Lower lobe of right lung (tissue), 2 donors: ENCODE measurements at regions not wholly inside any gene's neighbourhood (a gene's known extent, or its start where the extent isn't known, plus 50 kb on each side); places are given as distances from the start of the nearest gene placed in this dataset.

Experiments
- ATAC-seq, 2 donors: fragments of 200-7000 bp; cut with Tn5 transposase; one replicate each; pipeline ENCODE4 v1.9.1; 2020 to 2022; ENCODE audit warnings: mild to moderate bottlenecking in 2 of 2, moderate library complexity in 2 of 2
- DNase-seq: peaks from one replicate; pipeline ENCODE4 v3.0.0-alpha.2; 2020
- H3K27ac ChIP-seq: fragments of 200-600 bp; one replicate; pipeline ENCODE4 v1.8.0; 2022
- H3K27me3 ChIP-seq: fragments of 200-600 bp; one replicate; pipeline ENCODE4 v1.8.0; 2022; ENCODE audit warnings: low read depth
- H3K36me3 ChIP-seq: fragments of 200-600 bp; one replicate; pipeline ENCODE4 v1.8.0; 2022; ENCODE audit warnings: mild to moderate bottlenecking
- H3K4me1 ChIP-seq: fragments of 200-600 bp; one replicate; pipeline ENCODE4 v1.8.0; 2022
- H3K4me3 ChIP-seq: fragments of 200-600 bp; one replicate; pipeline ENCODE4 v1.8.0; 2022; ENCODE audit warnings: mild to moderate bottlenecking
- H3K9me3 ChIP-seq: fragments of 200-600 bp; one replicate; pipeline ENCODE4 v1.8.0; 2022
- intact Hi-C: fragments of 100-400 bp; cut with DNase I; formaldehyde crosslinking; loops from one replicate; pipeline ENCODE4 v1.11.0; 2022
- TF ChIP-seq, protein P1 (sequence below): fragments of 200-600 bp; IDR thresholded peaks from one replicate; pipeline ENCODE4 v1.8.0; 2022; ENCODE audit warnings: antibody characterized with exemption, mild to moderate bottlenecking
- donor health status: DM: no; HTN: yes; CAD: no; lungs with severe emphysema.

DNA sequence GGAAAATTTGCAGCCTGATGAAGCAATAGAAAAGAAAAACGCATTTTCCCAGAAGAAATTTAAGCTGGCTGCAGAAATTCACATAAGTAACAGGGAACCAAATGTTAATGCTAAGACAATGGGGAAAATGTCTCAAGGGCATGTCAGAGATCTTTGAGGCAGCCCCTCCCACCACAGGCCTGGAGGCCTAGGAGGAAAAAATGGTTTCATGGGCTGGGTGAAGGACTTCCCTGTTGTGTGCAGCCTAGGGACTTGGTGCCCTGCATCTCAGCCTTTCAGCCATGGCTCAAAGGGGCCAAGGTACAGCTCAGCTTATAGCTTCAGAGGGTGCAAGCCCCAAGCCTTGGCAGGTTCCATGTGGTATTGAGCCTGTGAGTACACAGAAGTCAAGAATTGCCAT is 476.1 kb upstream of the DPP6 start:
- DNase-seq: no peak
- H3K27ac ChIP-seq: no peak overlapping the region

DNA sequence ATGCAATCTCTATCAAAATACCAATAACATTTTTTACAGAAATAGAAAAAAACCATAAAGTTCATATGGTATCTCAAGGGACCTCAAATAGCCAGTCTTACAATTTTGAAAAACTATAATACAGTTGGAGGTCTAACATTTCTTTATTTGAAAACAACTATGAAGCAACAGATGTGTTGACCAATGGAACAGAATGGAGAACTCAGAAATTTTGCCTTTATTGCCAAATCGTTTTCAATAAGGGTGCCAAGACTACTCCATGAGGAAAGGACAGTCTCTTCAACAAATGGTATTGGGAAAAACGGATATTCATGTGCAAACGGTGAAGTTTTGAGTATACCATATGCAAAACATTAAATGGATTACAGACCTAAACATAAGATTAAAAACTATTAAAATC is 470.8 kb upstream of the DPP6 start:
- H3K36me3 ChIP-seq: no peaks in the 10 kb centered on the region
- H3K27ac ChIP-seq: no peak overlapping the region
- no peak overlapping the region for H3K4me3 ChIP-seq
- peaks cover 18% of the 10 kb centered on the region for H3K9me3 ChIP-seq
- DNase-seq: no peak
- no peaks in the 10 kb centered on the region for H3K4me1 ChIP-seq
- TF ChIP-seq, protein P1, sequence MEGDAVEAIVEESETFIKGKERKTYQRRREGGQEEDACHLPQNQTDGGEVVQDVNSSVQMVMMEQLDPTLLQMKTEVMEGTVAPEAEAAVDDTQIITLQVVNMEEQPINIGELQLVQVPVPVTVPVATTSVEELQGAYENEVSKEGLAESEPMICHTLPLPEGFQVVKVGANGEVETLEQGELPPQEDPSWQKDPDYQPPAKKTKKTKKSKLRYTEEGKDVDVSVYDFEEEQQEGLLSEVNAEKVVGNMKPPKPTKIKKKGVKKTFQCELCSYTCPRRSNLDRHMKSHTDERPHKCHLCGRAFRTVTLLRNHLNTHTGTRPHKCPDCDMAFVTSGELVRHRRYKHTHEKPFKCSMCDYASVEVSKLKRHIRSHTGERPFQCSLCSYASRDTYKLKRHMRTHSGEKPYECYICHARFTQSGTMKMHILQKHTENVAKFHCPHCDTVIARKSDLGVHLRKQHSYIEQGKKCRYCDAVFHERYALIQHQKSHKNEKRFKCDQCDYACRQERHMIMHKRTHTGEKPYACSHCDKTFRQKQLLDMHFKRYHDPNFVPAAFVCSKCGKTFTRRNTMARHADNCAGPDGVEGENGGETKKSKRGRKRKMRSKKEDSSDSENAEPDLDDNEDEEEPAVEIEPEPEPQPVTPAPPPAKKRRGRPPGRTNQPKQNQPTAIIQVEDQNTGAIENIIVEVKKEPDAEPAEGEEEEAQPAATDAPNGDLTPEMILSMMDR: no peak
- ATAC-seq: no peak
- no peaks in the 10 kb centered on the region for H3K27me3 ChIP-seq
- intact Hi-C loops: no loop called here

More for the DNA sequence above, 476.1 kb upstream of the DPP6 start:
- Histone ChIP-seq H3K4me1 (no peaks in the 10 kb centered on the region), H3K9me3 (peaks cover 25% of the 10 kb centered on the region), H3K4me3 (no peak overlapping the region), H3K27me3 (no peaks in the 10 kb centered on the region), H3K36me3 (no peaks in the 10 kb centered on the region)
- ATAC-seq: no peak
- TF ChIP-seq, protein P1: no peak
- intact Hi-C loops: no loop called here

DNA sequence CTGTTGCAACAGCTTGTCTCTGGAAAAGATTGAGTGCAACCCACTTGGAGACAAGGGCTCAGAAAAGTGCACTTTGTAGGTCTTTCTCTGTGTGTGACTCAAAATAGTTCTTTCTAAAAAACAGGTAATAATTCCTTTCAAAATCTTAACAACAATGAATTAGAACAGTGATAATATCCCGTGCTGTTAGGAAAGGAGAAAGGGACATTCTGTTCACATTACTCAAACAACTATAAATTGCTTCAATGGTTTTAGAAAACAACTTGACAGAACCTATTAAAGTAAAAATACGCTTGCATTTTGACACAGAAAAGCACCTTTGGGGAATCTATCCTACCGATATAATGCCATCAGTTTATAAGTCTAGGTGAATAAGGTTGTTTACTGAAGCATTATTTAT is 468.1 kb upstream of the DPP6 start:
- TF ChIP-seq, protein P1: no peak
- ATAC-seq: no peak
- DNase-seq: no peak
- Histone ChIP-seq H3K27ac (no peak overlapping the region), H3K9me3 (peaks cover 9% of the 10 kb centered on the region), H3K4me1 (no peaks in the 10 kb centered on the region), H3K27me3 (no peaks in the 10 kb centered on the region), H3K4me3 (no peak overlapping the region), H3K36me3 (no peaks in the 10 kb centered on the region)
- intact Hi-C loops: no loop called here

DNA sequence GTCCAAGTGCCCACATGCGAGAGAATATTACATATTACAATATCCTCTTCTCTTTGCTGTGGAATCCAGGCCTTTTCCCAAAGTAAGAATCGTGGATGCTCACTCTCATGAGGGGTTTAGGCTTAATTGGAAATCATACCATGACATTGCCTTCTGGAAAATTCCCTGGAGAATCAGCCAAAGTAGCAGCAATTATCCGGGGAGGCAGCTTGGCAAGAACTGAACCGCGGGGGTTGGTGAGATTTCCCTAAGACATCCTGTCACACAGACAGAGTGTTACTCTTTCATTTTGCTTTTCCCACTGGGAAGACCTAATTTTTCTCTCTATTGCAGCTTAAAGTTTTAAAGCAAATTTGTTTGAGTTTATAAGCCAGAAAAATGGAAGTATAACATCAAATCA is 463.6 kb upstream of the DPP6 start:
- ATAC-seq (no peak), DNase-seq (no peak)
- H3K4me1 ChIP-seq: no peaks in the 10 kb centered on the region
- H3K27me3 ChIP-seq: no peaks in the 10 kb centered on the region
- no peak overlapping the region for H3K27ac ChIP-seq
- H3K4me3 ChIP-seq: no peak overlapping the region
- no peaks in the 10 kb centered on the region for H3K36me3 ChIP-seq
- H3K9me3 ChIP-seq: no peaks in the 10 kb centered on the region
- intact Hi-C loops: no loop called here
- TF ChIP-seq, protein P1: no peak

DNA sequence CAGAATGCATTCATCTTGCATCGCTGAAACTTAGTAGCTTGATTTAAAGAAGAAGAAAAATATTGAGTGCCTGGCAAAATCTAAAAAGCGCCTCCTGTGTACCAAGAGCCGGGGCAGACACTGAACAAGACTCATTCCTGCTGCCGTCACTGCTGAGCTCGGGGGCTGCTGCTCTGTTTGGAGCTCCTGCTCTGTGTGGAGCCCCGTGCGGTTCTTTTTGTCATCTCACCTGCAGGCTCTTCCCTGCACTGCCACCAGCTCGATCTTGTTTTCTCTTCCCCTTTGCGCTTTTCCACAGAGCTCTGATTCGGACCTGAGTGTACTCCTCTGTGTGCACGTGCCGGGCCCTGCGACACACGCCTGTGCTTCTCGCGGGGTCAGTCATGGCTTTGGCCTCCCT is 462.1 kb upstream of the DPP6 start:
- ATAC-seq: no peak
- H3K4me1 ChIP-seq: no peaks in the 10 kb centered on the region
- no peaks in the 10 kb centered on the region for H3K36me3 ChIP-seq
- no peaks in the 10 kb centered on the region for H3K27me3 ChIP-seq
- TF ChIP-seq, protein P1: no peak
- H3K9me3 ChIP-seq: no peaks in the 10 kb centered on the region
- intact Hi-C loops: no loop called here
- H3K27ac ChIP-seq: no peak overlapping the region
- DNase-seq: no peak
- no peak overlapping the region for H3K4me3 ChIP-seq

DNA sequence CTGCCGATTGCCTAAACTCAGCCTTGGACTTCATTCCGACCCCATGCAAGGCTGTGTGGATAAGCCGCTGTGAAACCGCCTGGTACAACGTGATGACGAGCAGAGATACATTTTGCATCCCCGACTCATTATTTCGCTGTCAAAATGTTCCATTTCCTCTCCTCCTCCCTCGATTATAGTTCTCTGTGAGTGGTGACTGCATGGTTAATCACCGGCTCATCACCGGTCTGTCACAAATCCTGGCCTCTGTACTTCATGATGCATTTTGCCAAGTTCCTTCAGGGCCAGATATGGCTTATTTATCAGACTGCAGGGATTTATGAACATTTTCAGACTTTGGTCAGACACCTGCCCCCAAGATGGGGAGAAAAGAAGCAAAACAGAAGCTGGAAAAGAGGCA is 461.6 kb upstream of the DPP6 start:
- Histone ChIP-seq H3K27me3 (no peaks in the 10 kb centered on the region), H3K4me1 (no peaks in the 10 kb centered on the region), H3K27ac (no peak overlapping the region), H3K36me3 (no peaks in the 10 kb centered on the region), H3K9me3 (no peaks in the 10 kb centered on the region), H3K4me3 (no peak overlapping the region)
- TF ChIP-seq, protein P1: no peak
- intact Hi-C loops: no loop called here
- DNase-seq: no peak
- ATAC-seq: no peak
